ENCODE measurements at regions not wholly inside any gene's neighbourhood (a gene's known extent, or its start where the extent isn't known, plus 50 kb on each side); places are given as distances from the start of the nearest gene placed in this dataset.

DNA sequence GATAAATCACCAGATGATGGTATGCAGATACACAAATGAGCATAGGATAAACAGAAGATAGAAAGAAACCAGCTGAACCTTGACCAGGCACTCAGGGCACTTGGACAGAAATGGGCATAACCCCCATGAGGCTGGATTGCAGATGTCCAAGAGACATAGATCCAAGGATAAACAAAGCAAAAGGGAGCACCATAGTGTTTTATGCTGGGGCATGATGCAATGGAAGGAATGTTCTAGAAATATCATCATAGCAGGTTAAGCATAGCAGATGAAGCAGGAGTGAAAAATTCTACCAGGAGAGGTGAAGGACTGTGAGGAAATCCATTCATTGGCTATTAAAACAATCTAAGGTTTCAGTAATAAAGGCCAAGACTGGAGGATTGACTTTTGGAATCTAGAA lies 70.5 kb upstream of the TES start:
- DNase-seq, result no peak
- intact Hi-C loops (cut with DNase I), result no loop called here

DNA sequence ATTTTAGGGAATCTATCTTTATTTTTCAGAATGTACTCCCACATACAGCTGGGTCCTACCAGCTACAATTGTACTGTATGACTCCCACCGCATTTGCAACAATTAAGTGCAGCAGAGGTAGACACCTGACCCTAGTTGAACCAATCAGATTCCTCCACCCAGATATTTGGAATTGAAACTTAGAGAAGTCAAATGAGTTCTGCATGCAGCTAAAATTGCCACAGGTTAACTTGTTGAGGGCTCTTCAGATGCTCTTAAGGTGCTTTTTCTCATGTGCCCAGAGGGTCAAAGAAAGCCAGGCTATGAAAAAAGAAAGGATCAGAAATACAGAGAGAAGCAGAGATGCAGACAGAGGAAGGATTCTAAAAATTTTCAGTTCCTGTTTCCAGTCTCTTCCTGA lies 68.0 kb upstream of the TES start:
- intact Hi-C loops (cut with DNase I), result no loop called here
- DNase-seq, result no peak

DNA sequence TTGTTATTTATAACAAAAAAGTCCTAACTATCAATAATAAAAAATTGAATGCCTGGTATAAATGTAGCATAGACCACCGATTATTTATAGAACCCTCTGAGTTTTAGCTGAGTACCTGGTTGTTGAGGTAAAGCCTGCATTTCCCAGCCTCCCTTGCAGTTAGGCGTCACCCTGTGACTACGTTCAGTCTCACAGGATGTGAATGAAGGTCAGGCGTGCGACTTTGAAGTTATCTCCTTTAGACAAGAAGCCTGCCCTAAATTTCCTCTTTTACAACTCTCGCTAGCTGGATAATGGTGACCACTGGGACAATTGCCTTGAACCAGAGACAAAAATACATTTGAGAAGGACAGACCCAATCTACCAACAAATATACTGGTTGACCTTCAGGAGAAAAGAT lies 67.5 kb upstream of the TES start:
- DNase-seq, result no peak
- intact Hi-C loops (cut with DNase I), result no loop called here

GRCh38 chr7:116145245-116145852 lies 65.0 kb upstream of the TES start:
- no peak for DNase-seq
- intact Hi-C loops (cut with DNase I), result no loop called here

DNA sequence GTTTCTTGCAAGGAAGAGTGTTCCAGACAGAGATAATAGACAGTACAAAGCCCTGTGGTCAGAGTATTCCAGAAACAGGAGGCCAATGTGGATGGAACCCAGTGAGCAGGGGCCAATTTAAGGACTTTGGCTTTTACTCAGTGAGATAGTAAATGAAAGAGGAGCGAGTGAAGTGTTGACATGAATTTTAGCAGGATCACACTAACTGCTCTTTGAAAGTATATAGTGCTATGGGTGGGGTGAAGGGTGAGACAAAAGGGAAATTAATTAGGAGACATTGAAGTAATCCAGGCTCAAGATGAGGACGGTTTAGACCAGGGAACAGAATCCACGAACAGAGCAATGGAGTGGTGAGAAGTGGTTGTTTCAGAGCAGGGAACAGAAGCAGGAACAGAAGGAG lies 62.2 kb upstream of the TES start:
- DNase-seq, result no peak
- intact Hi-C loops (cut with DNase I), result no loop called here

DNA sequence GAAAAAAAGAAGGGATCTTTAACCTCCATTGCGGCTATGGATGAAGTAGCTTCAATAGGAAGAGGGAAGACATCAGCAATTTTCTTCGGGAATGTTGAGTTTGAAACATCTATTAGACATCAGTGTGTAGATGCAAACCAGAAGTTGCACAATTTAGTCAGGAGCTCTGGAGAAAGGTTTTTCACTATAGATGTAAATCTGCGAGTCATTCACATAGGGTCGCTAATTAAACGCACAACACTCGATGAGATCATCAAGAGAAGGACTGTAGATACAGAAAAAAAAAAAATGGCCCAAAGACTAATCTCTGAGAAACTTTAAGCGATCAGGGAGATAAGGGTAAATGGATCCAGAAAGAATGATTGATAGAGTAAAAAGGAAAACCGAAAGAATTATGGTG lies 61.7 kb upstream of the TES start:
- intact Hi-C loops (cut with DNase I), result no loop called here
- no peak for DNase-seq

GRCh38 chr7:116150588-116150987 lies 59.8 kb upstream of the TES start:
- no peak for DNase-seq
- intact Hi-C loops (cut with DNase I), result no loop called here

DNA sequence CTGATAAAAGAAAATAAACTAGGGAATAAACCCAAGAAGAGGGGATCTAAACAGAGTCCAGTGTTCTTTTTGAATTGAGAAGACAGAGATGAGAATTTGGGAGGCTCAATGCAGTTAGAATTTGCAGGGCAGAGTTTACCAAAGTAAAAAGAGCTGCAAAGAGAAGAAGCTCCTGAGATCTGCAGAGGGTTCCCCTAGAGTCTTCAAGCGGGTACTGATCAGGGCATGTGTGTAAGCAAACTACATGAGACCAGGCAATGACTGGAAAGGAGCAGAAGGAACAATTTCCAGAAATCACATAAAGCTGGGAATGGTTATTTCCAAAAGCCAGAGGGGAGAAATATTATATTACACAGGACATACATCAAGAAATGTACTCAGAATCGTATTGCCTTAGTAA lies 58.1 kb upstream of the TES start:
- no peak for DNase-seq
- intact Hi-C loops (cut with DNase I), result no loop called here

GRCh38 chr7:116153050-116153449 lies 57.3 kb upstream of the TES start:
- DNase-seq, result no peak
- intact Hi-C loops (cut with DNase I), result no loop called here

- intact Hi-C loops (cut with DNase I), result no loop called here
- no peak for DNase-seq
These were observed 50.6 kb upstream of the TES start for GRCh38 chr7:116159711-116160110.

Data from head of caudate nucleus (tissue), 42 donors.